Heart left ventricle (tissue), 16 donors: ENCODE measurements at regions not wholly inside any gene's neighbourhood (a gene's known extent, or its start where the extent isn't known, plus 50 kb on each side); places are given as distances from the start of the nearest gene placed in this dataset.
"Not testable (repeated sequence)": the region's sequence is repeated elsewhere in the genome, so short reads cannot be mapped to it uniquely, and the experiment has no call there.

Experiments used
- ATAC-seq, 4 donors: fragments of 200-7000 bp; cut with Tn5 transposase; one replicate each; pipeline ENCODE4 v1.9.1; 2020 to 2022; ENCODE audit warnings: moderate library complexity in 4 of 4, mild to moderate bottlenecking in 3 of 4, moderate number of reproducible peaks in 1 of 4
- DNase-seq, 5 donors: peaks; one replicate each; pipeline ENCODE4 v3.0.0-alpha.2; 2020
- H3K27ac ChIP-seq, 12 donors: fragments of 200-600 bp; sonication (generic) in 4 of 12; one replicate each; pipeline versions ENCODE4 v1.5.0 to v1.8.0; 2016 to 2022; ENCODE audit warnings: mild to moderate bottlenecking in 2 of 12
- H3K27me3 ChIP-seq, 9 donors: fragments of 200-600 bp; sonication (generic) in 2 of 9; one replicate each; pipeline versions ENCODE4 v1.5.1 to v1.8.0; 2016 to 2022; ENCODE audit warnings: mild to moderate bottlenecking in 3 of 9
- H3K36me3 ChIP-seq, 9 donors: fragments of 200-600 bp; sonication (generic) in 2 of 9; one replicate each; pipeline versions ENCODE4 v1.5.0 to v1.8.0; 2018 to 2022; ENCODE audit warnings: mild to moderate bottlenecking in 2 of 9
- H3K4me1 ChIP-seq, 12 donors: fragments of 200-600 bp; sonication (generic) in 4 of 12; one replicate each; pipeline versions ENCODE4 v1.5.0 to v1.8.0; 2016 to 2022; ENCODE audit warnings: mild to moderate bottlenecking in 3 of 12
- H3K4me3 ChIP-seq, 12 donors: fragments of 200-600 bp; sonication (generic) in 4 of 12; one replicate each; pipeline versions ENCODE4 v1.5.0 to v1.8.0; 2017 to 2022; ENCODE audit warnings: mild to moderate bottlenecking in 9 of 12, moderate library complexity in 4 of 12
- H3K9me3 ChIP-seq, 12 donors: fragments of 200-600 bp; sonication (generic) in 4 of 12; one replicate each; pipeline versions ENCODE4 v1.5.0 to v1.8.0; 2016 to 2022; ENCODE audit warnings: mild to moderate bottlenecking in 1 of 12
- CTCF ChIP-seq, 12 donors: fragments of 200-600 bp; sonication (generic) in 4 of 12; IDR thresholded peaks; one replicate each; pipeline versions ENCODE4 v1.5.0 to v1.8.0; 2018 to 2022; ENCODE audit warnings: antibody characterized with exemption in 12 of 12, mild to moderate bottlenecking in 5 of 12
- POLR2A ChIP-seq, 2 donors: fragments of 450-650 bp; IDR thresholded peaks; one replicate each; pipeline ENCODE4 v1.6.1; 2017; ENCODE audit warnings: antibody characterized with exemption in 2 of 2, mild to moderate bottlenecking in 2 of 2, moderate library complexity in 2 of 2
- WGBS, 4 donors: extraction: QIAGEN DNeasy Blood & Tissue Kit in 2 of 4; methylation state at CpG; one replicate each; pipeline versions ENCODE4 v1.1.5 to v1.1.7; 2013 to 2018; 5-methylcytosine and 5-hydroxymethylcytosine counted together
- intact Hi-C, 10 donors: fragments of 100-400 bp; cut with DNase I; formaldehyde crosslinking; loops; one replicate each; pipeline versions ENCODE4 v1.11.1 to v1.14.2; 2022
- donor health status: ischemic (EF 13 %, LVEDD 7.1; RV severe dilation, severe dysfunction).
- donor health status: healthy with polysubstance abuse.
- donor health status: DM: no; HTN: yes; CAD: no.
- donor health status: DM: no; HTN: no; CAD: no.
- donor health status: ischemic (EF 25% LVEDD 6.9; RV normal size, moderate dysfunction).
- donor health status: ischemic (EF 25% LVEDD 5.7; RV mildly dilated, moderate dysfunction).
- donor health status: healthy.
- donor health status: DM: yes; HTN: yes; CAD: no.
- donor health status: ischemic (EF 35%, LVEDD 5.7; RV mildly dilated, moderate dysfunction).
- donor health status: nonischemic (EF 11% LVEDD 7.7; RV severe dilation, severe dysfunction).
- donor health status: DM: yes; HTN: yes; CAD: no.
- donor health status: PGD.
- donor health status: ischemic (EF 29% LVEDD 5.4; RV normal size, mild dysfunction).
- donor health status: nonischemic (EF 23%, LVEDD 6.1; RV moderate dilation, normal function).

GRCh38 chr7:9507290-9507689 lies 1073.9 kb downstream of the NXPH1 start:
- intact Hi-C loops: no loop called here
- TF ChIP-seq POLR2A (IDR thresholded peaks at IDR 0.05) (no peak), CTCF (IDR thresholded peaks at IDR 0.05) (no peak)
- H3K9me3 ChIP-seq: no peaks in the 10 kb centered on the region
- no peak for ATAC-seq
- WGBS, 4 donors: 30 to 44% (median 36%) methylated on average over 3 of the region's 3 CpGs
- H3K27ac ChIP-seq: no peak overlapping the region
- H3K4me1 ChIP-seq: no peaks in the 10 kb centered on the region
- DNase-seq: no peak
- no peaks in the 10 kb centered on the region for H3K36me3 ChIP-seq
- H3K27me3 ChIP-seq: no peaks in the 10 kb centered on the region
- no peak overlapping the region for H3K4me3 ChIP-seq

- Histone ChIP-seq H3K27ac (no peak overlapping the region), H3K4me3 (no peak overlapping the region), H3K36me3 (no peaks in the 10 kb centered on the region), H3K4me1 (no peaks in the 10 kb centered on the region), H3K9me3 (no peaks in the 10 kb centered on the region), H3K27me3 (no peaks in the 10 kb centered on the region)
- DNase-seq (no peak), ATAC-seq (no peak)
- TF ChIP-seq CTCF (IDR thresholded peaks at IDR 0.05): no peak
- TF ChIP-seq POLR2A (IDR thresholded peaks at IDR 0.05): no peak
- intact Hi-C loops: no loop called here
- 48 to 66% (median 59%) methylated on average over 4 of the region's 4 CpGs for WGBS, 4 donors
These were observed 1083.3 kb downstream of the NXPH1 start for GRCh38 chr7:9516662-9517061.

GRCh38 chr7:9523579-9523978 lies 1090.2 kb downstream of the NXPH1 start:
- Histone ChIP-seq H3K4me1 (no peaks in the 10 kb centered on the region), H3K27ac (no peak overlapping the region), H3K9me3 (no peaks in the 10 kb centered on the region), H3K4me3 (no peak overlapping the region), H3K27me3 (no peaks in the 10 kb centered on the region), H3K36me3 (no peaks in the 10 kb centered on the region)
- intact Hi-C loops: no loop called here
- 93 to 95% (median 94%) methylated on average over 2 of the region's 2 CpGs for WGBS, 4 donors
- ATAC-seq (no peak), DNase-seq (no peak)
- TF ChIP-seq CTCF (IDR thresholded peaks at IDR 0.05): no peak
- no peak for TF ChIP-seq POLR2A (IDR thresholded peaks at IDR 0.05)

GRCh38 chr7:9552431-9552830 lies 1119.0 kb downstream of the NXPH1 start:
- WGBS, 4 donors: 85 to 92% (median 89%) methylated on average over 4 of the region's 4 CpGs
- H3K27me3 ChIP-seq, ATAC-seq, intact Hi-C loops, DNase-seq, H3K27ac ChIP-seq, H3K36me3 ChIP-seq, H3K4me3 ChIP-seq, H3K4me1 ChIP-seq, H3K9me3 ChIP-seq: not testable (repeated sequence)

- DNase-seq: no peak
- 47 to 67% (median 48%) methylated on average over 3 of the region's 3 CpGs for WGBS, 4 donors
- H3K36me3 ChIP-seq: no peaks in the 10 kb centered on the region
- H3K27ac ChIP-seq: no peak overlapping the region
- intact Hi-C loops: no loop called here
- TF ChIP-seq CTCF (IDR thresholded peaks at IDR 0.05): no peak
- no peak for TF ChIP-seq POLR2A (IDR thresholded peaks at IDR 0.05)
- H3K27me3 ChIP-seq: no peaks in the 10 kb centered on the region
- H3K4me3 ChIP-seq: no peak overlapping the region
- no peaks in the 10 kb centered on the region for H3K4me1 ChIP-seq
- no peaks in the 10 kb centered on the region for H3K9me3 ChIP-seq
- ATAC-seq: no peak
These were observed 1124.4 kb downstream of the NXPH1 start for GRCh38 chr7:9557853-9558252.
